Erythroblast (primary cell): ENCODE measurements at regions not wholly inside any gene's neighbourhood (a gene's known extent, or its start where the extent isn't known, plus 50 kb on each side); places are given as distances from the start of the nearest gene placed in this dataset.

Experiments used
- GATA1 ChIP-seq: IDR thresholded peaks from 2 replicates; pipeline ENCODE4 v1.6.1; 2011; ENCODE audit warnings: low read depth, mild to moderate bottlenecking, control low read depth, low read length, moderate library complexity
- POLR2A ChIP-seq: IDR thresholded peaks from 2 replicates; pipeline ENCODE4 v1.6.1; 2011; ENCODE audit warnings: mild to moderate bottlenecking, low read length

DNA sequence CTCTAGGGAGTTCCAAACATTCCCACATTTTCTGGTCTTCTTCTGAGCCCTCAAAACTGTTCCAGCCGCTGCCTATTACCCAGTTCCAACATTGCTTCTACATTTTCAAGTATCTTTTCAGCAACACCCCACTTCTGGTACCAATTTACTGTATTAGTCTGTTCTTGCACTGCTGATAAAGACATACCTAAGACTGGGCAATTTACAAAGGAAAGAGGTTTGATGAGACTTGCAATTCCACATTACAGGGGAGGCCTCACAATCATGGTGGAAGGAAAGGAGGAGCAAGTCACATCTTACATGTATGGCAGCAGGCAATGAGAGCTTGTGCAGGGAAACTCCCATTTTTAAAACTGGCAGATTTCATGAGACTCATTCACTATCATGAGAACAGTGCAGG is 629.1 kb upstream of the NR2F2 start:
- no peak for TF ChIP-seq POLR2A
- TF ChIP-seq GATA1, result no peak
